ENCODE measurements at regions not wholly inside any gene's neighbourhood (a gene's known extent, or its start where the extent isn't known, plus 50 kb on each side); places are given as distances from the start of the nearest gene placed in this dataset.

GRCh38 chr19:27770095-27770494, 1442.9 kb downstream of the UQCRFS1 start:
- Histone ChIP-seq H3K9me1 (replicated peaks; ENCODE audit: control insufficient read depth, extremely low read depth, insufficient read depth, low read length) (no peaks in the 10 kb centered on the region), H4K20me1 (replicated peaks; ENCODE audit: control insufficient read depth, extremely low read depth, insufficient read depth, low read length) (no peaks in the 10 kb centered on the region), H3K4me3 (replicated peaks in 1 of 3; ENCODE audit: insufficient read depth in 1 of 3, low read depth in 1 of 3, low read length in 3 of 3) (no peak overlapping the region), H3K9me3 (replicated peaks; ENCODE audit: control insufficient read depth, insufficient read depth, low read length) (peaks cover 8% of the 10 kb centered on the region), H3K27me3 (ENCODE audit: control insufficient read depth in 2 of 2, insufficient read depth in 2 of 2, low read length in 2 of 2) (no peaks in the 10 kb centered on the region), H3K4me2 (ENCODE audit: insufficient read depth, low read length) (no peak overlapping the region), H2AFZ (ENCODE audit: low read depth, low read length) (no peak overlapping the region), H3K4me1 (ENCODE audit: control insufficient read depth, extremely low read depth, insufficient read depth, low read length) (no peaks in the 10 kb centered on the region), H3K79me2 (ENCODE audit: control insufficient read depth, insufficient read depth, low read length) (no peaks in the 10 kb centered on the region), H3K9ac (replicated peaks; ENCODE audit: extremely low read depth, insufficient read depth, low read length) (no peak overlapping the region), H3K27ac (ENCODE audit: insufficient read depth, low read depth, low read length) (no peak overlapping the region), H3K36me3 (ENCODE audit: control insufficient read depth in 2 of 2, extremely low read depth in 1 of 2, insufficient read depth in 2 of 2, low read length in 2 of 2) (no peaks in the 10 kb centered on the region)
- TF ChIP-seq MAX (IDR thresholded peaks at IDR 0.05; ENCODE audit: insufficient read depth, insufficient read length) (no peak), POLR2AphosphoS5 (IDR thresholded peaks at IDR 0.05; ENCODE audit: insufficient read depth, low read depth, low read length) (no peak), JUN (IDR thresholded peaks at IDR 0.05; ENCODE audit: borderline replicate concordance, insufficient read depth, insufficient read length, low read depth) (no peak), EZH2 (IDR thresholded peaks at IDR 0.05; ENCODE audit: borderline replicate concordance, low read depth, low read length, severe bottlenecking) (no peak), POLR2A (IDR thresholded peaks at IDR 0.05; ENCODE audit: low read depth, low read length) (no peak), FOS (IDR thresholded peaks at IDR 0.05; ENCODE audit: borderline replicate concordance, insufficient read depth, low read length) (no peak), MYC (IDR thresholded peaks at IDR 0.05; ENCODE audit: low read depth, low read length) (no peak), CTCF (IDR thresholded peaks at IDR 0.05; ENCODE audit: extremely low read depth in 1 of 2, insufficient read depth in 1 of 2, low read depth in 1 of 2, low read length in 2 of 2) (no peak), GATA2 (IDR thresholded peaks at IDR 0.05; ENCODE audit: insufficient read depth, insufficient read length, low read depth, low read length) (no peak)
- BruUV-seq (replicated peaks), result no TSS peak
- dilution Hi-C loops (cut with MboI; ENCODE audit: extremely low pct_ligation_motif_present, low sequenced_read_pairs), result no loop called here
- ChIA-PET POLR2A (no interaction called here), CTCF (no interaction called here)
- no peak for DNase-seq (ENCODE audit: low read depth, low spot score)
- intact Hi-C loops (cut with micrococcal nuclease), result loop anchor here (10.0 kb wide), 1 partner anchor 555 kb away; no protein-coding TSS in a partner anchor
- no peak for FAIRE-seq

Data from endothelial cell of umbilical vein (primary cell).